GM19455 (cell line): ENCODE measurements at regions not wholly inside any gene's neighbourhood (a gene's known extent, or its start where the extent isn't known, plus 50 kb on each side); places are given as distances from the start of the nearest gene placed in this dataset.
A peak's percentile ranks its signal among the peaks of the same experiment; 100 is the strongest.

Source experiments
- ATAC-seq: cut with Tn5 transposase; IDR thresholded peaks from one replicate; pipeline ENCODE4 v1.9.1; 2021; ENCODE audit not compliant: unreplicated experiment

- no peak for ATAC-seq
Measured at GRCh38 chr13:84272877-84273562, 390.7 kb upstream of the SLITRK1 start.

GRCh38 chr13:84265257-84265764, 383.0 kb upstream of the SLITRK1 start:
- no peak for ATAC-seq

- no peak for ATAC-seq
Measured at GRCh38 chr13:84263354-84264069, 381.2 kb upstream of the SLITRK1 start.

- no peak for ATAC-seq
Measured at GRCh38 chr13:84255226-84255797, 373.0 kb upstream of the SLITRK1 start.

- ATAC-seq, result no peak
Measured at GRCh38 chr13:84249463-84249862, 367.2 kb upstream of the SLITRK1 start.

- ATAC-seq, result no peak
Measured at GRCh38 chr13:84243340-84243739, 361.1 kb upstream of the SLITRK1 start.

GRCh38 chr13:84239032-84239431, 356.8 kb upstream of the SLITRK1 start:
- no peak for ATAC-seq

- ATAC-seq, result no peak
Measured at GRCh38 chr13:84238381-84238780, 356.1 kb upstream of the SLITRK1 start.

- no peak for ATAC-seq
Measured at GRCh38 chr13:84237143-84237542, 354.9 kb upstream of the SLITRK1 start.

- ATAC-seq, result no peak
Measured at GRCh38 chr13:84234416-84234815, 352.1 kb upstream of the SLITRK1 start.

- ATAC-seq, result no peak
Measured at GRCh38 chr13:84230568-84230967, 348.3 kb upstream of the SLITRK1 start.

- no peak for ATAC-seq
Measured at GRCh38 chr13:84211048-84211447, 328.8 kb upstream of the SLITRK1 start.

- ATAC-seq, result no peak
Measured at GRCh38 chr13:84208246-84208910, 326.1 kb upstream of the SLITRK1 start.

- ATAC-seq, result no peak
Measured at GRCh38 chr13:84207509-84207908, 325.2 kb upstream of the SLITRK1 start.

- no peak for ATAC-seq
Measured at GRCh38 chr13:84200971-84201370, 318.7 kb upstream of the SLITRK1 start.

GRCh38 chr13:84192125-84192524, 309.9 kb upstream of the SLITRK1 start:
- ATAC-seq, result no peak

GRCh38 chr13:84191139-84191538, 308.9 kb upstream of the SLITRK1 start:
- ATAC-seq, result no peak

- ATAC-seq, result no peak
Measured at GRCh38 chr13:84187626-84188025, 305.4 kb upstream of the SLITRK1 start.

- no peak for ATAC-seq
Measured at GRCh38 chr13:84139561-84140158, 257.4 kb upstream of the SLITRK1 start.

- ATAC-seq, result peak; percentile 99
Measured at GRCh38 chr13:84137292-84137691, 255.0 kb upstream of the SLITRK1 start.

GRCh38 chr13:84136582-84136981, 254.3 kb upstream of the SLITRK1 start:
- ATAC-seq, result no peak
